Upper lobe of left lung (tissue), 4 donors: ENCODE measurements at regions not wholly inside any gene's neighbourhood (a gene's known extent, or its start where the extent isn't known, plus 50 kb on each side); places are given as distances from the start of the nearest gene placed in this dataset.

Experiments
- CTCF ChIP-seq, 6 experiments: fragments of 450-650 bp in 4 of 6; fragments of 200-600 bp in 2 of 6; sonication (generic) in 2 of 6; IDR thresholded peaks; one replicate each; pipeline ENCODE4 v1.5.1; 2016 to 2019; ENCODE audit warnings: antibody characterized with exemption in 6 of 6
- EP300 ChIP-seq, 4 donors: sonication (generic); formaldehyde crosslinking; IDR thresholded peaks; one replicate each; pipeline ENCODE4 v1.5.1; 2017; ENCODE audit warnings: antibody characterized with exemption in 4 of 4, control low read depth in 2 of 4

DNA sequence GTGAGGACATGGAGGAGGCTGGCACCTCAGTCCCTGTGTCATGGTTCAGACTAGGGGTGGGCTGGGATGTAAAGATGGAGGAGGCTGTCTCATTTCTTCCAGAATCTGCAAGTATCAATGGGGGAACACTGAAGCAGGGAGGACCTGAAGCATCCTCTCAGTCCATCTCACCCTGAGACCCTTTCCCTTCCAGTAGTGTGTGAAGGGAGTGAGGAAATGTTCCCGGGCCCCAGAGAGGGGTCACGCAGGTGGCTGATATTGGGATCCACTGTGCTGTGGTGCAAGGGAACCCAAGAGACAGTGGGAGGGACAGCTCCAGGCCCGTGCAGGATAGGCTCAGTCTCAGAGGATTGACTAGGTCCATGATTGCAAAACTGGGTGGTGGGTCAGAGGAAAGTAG lies 72.2 kb upstream of the ADPGK start:
- no peak for TF ChIP-seq CTCF (IDR thresholded peaks at IDR 0.05)
- no peak for TF ChIP-seq EP300 (IDR thresholded peaks at IDR 0.05)
